HEK293T (cell line): ENCODE measurements at regions not wholly inside any gene's neighbourhood (a gene's known extent, or its start where the extent isn't known, plus 50 kb on each side); places are given as distances from the start of the nearest gene placed in this dataset.

ENCODE experiments used
- ELF4 ChIP-seq: fragments of 450-650 bp; IDR thresholded peaks from 2 replicates; pipeline ENCODE4 v1.6.1; 2017; ENCODE audit warnings: antibody characterized with exemption
- HDGF ChIP-seq: fragments of 450-650 bp; IDR thresholded peaks from 2 replicates; pipeline ENCODE4 v1.6.1; 2017; ENCODE audit warnings: antibody characterized with exemption, borderline replicate concordance
- SP1 ChIP-seq: fragments of 450-650 bp; IDR thresholded peaks from 2 replicates; pipeline ENCODE4 v1.6.1; 2017

GRCh38 chr3:96267577-96267976 lies 546.8 kb upstream of the EPHA6 start:
- no peak for TF ChIP-seq ELF4
- no peak for TF ChIP-seq HDGF
- no peak for TF ChIP-seq SP1
